ENCODE measurements at regions not wholly inside any gene's neighbourhood (a gene's known extent, or its start where the extent isn't known, plus 50 kb on each side); places are given as distances from the start of the nearest gene placed in this dataset.

DNA sequence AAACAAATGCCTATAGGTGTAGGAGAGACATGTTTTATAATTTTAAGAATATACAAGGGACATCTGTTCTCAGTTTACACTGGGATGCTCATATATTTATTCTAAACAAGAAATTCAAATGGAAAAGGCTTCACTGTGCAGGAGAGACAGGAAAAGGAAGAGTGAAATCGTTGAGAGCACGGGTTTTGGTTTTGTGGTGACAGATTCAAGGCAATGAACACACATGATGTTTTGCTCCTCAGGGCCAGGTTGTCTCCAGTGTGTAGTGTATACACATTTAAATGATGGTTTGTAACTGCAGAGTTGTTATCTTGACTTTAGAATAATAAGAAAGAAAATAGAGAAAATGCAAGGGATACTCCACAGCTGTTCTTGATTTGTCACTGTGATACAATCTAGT lies 73.7 kb downstream of the S1PR1 start:
- Histone ChIP-seq H3K4me1 (peaks cover 0 to 12% (median 6%) of the 10 kb centered on the region in 3 donors), H3K27ac (no peak overlapping the region), H3K9me3 (no peaks in the 10 kb centered on the region), H3K4me3 (no peak overlapping the region), H3K36me3 (no peaks in the 10 kb centered on the region), H3K27me3 (peaks cover 27% of the 10 kb centered on the region)
- TF ChIP-seq POLR2A (IDR thresholded peaks at IDR 0.05) (no peak), POLR2AphosphoS5 (IDR thresholded peaks at IDR 0.05) (no peak), EP300 (IDR thresholded peaks at IDR 0.05) (no peak)
- TF ChIP-seq, protein P1, sequence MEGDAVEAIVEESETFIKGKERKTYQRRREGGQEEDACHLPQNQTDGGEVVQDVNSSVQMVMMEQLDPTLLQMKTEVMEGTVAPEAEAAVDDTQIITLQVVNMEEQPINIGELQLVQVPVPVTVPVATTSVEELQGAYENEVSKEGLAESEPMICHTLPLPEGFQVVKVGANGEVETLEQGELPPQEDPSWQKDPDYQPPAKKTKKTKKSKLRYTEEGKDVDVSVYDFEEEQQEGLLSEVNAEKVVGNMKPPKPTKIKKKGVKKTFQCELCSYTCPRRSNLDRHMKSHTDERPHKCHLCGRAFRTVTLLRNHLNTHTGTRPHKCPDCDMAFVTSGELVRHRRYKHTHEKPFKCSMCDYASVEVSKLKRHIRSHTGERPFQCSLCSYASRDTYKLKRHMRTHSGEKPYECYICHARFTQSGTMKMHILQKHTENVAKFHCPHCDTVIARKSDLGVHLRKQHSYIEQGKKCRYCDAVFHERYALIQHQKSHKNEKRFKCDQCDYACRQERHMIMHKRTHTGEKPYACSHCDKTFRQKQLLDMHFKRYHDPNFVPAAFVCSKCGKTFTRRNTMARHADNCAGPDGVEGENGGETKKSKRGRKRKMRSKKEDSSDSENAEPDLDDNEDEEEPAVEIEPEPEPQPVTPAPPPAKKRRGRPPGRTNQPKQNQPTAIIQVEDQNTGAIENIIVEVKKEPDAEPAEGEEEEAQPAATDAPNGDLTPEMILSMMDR (IDR thresholded peaks at IDR 0.05) = no peak
- WGBS, 2 donors (ENCODE audit: low coverage in 1 of 2) = 40 to 52% methylated on average over 2 of the region's 2 CpGs
- no peak for ATAC-seq

- no peaks in the 10 kb centered on the region for H3K36me3 ChIP-seq
- H3K4me1 ChIP-seq = peaks cover 0 to 12% (median 6%) of the 10 kb centered on the region in 3 donors
- TF ChIP-seq, protein P1 (IDR thresholded peaks at IDR 0.05) = no peak
- no peak for TF ChIP-seq EP300 (IDR thresholded peaks at IDR 0.05)
- no peak for TF ChIP-seq POLR2A (IDR thresholded peaks at IDR 0.05)
- no peak for TF ChIP-seq POLR2AphosphoS5 (IDR thresholded peaks at IDR 0.05)
- no peak overlapping the region for H3K4me3 ChIP-seq
- peaks cover 27% of the 10 kb centered on the region for H3K27me3 ChIP-seq
- no peak for ATAC-seq
- H3K9me3 ChIP-seq = no peaks in the 10 kb centered on the region
- 76 to 89% methylated on average over 2 to 4 of the region's 4 CpGs for WGBS, 2 donors (ENCODE audit: low coverage in 1 of 2)
- H3K27ac ChIP-seq = no peak overlapping the region
Observed at GRCh38 chr1:101311146-101311920, 74.5 kb downstream of the S1PR1 start.

DNA sequence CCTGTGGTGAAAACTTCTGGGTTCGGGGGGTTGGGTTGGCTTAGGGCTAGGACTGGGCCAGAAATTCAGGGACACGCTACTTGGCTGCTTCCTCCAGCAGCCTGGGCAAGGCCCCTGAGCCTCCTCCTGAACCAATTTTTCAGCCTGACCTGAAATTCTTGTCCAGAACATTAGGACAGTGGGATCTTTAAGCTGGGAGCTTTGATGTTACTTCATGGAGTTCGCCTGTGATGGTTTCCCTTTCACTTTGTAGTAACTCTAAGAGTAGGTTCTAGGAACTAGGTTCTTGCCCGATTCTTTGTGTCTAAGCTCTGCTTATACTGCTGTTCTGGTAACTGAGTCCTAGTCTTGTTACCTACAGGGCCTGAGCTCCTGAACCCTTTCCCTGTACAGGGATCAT lies 75.3 kb downstream of the S1PR1 start:
- WGBS, 2 donors (ENCODE audit: low coverage in 1 of 2) = 81 to 84% methylated on average over 3 to 4 of the region's 4 CpGs
- peaks cover 27% of the 10 kb centered on the region for H3K27me3 ChIP-seq
- no peaks in the 10 kb centered on the region for H3K9me3 ChIP-seq
- no peak overlapping the region for H3K4me3 ChIP-seq
- no peak overlapping the region for H3K27ac ChIP-seq
- H3K36me3 ChIP-seq = no peaks in the 10 kb centered on the region
- ATAC-seq = no peak
- peaks cover 0 to 12% (median 6%) of the 10 kb centered on the region in 3 donors for H3K4me1 ChIP-seq
- no peak for TF ChIP-seq EP300 (IDR thresholded peaks at IDR 0.05)
- no peak for TF ChIP-seq POLR2AphosphoS5 (IDR thresholded peaks at IDR 0.05)
- TF ChIP-seq, protein P1 (IDR thresholded peaks at IDR 0.05) = no peak
- TF ChIP-seq POLR2A (IDR thresholded peaks at IDR 0.05) = no peak

DNA sequence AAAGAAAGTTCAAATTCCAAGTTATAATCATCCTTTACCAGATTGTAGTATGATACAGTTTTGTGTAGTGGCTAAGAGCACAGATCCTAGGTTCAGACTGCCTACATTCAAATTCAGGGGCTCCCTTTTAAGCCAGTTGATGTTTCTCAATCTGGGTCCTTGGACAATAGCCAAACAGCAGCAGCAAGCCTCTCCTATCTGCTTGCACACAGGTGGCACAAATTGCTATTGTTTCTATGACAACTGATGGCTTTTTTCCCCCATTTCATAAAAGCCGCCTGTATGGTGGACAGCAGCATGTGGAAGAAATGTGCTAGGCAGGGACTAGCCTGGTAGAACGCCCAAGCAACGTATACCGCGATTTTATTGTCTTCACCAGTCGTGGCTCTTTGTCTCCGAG lies 76.5 kb downstream of the S1PR1 start:
- WGBS, 2 donors (ENCODE audit: low coverage in 1 of 2) = 89 to 97% methylated on average over 7 of the region's 7 CpGs

More for the DNA sequence above, 76.5 kb downstream of the S1PR1 start:
- H3K9me3 ChIP-seq = no peaks in the 10 kb centered on the region
- H3K4me3 ChIP-seq = no peak overlapping the region
- H3K27ac ChIP-seq = no peak overlapping the region
- TF ChIP-seq EP300 (IDR thresholded peaks at IDR 0.05) = no peak
- TF ChIP-seq POLR2AphosphoS5 (IDR thresholded peaks at IDR 0.05) = no peak
- TF ChIP-seq, protein P1 (IDR thresholded peaks at IDR 0.05) = no peak
- TF ChIP-seq POLR2A (IDR thresholded peaks at IDR 0.05) = no peak
- H3K36me3 ChIP-seq = no peaks in the 10 kb centered on the region
- no peak for ATAC-seq
- H3K4me1 ChIP-seq = peaks cover 0 to 12% (median 6%) of the 10 kb centered on the region in 3 donors
- H3K27me3 ChIP-seq = peaks cover 35% of the 10 kb centered on the region

Data from gastroesophageal sphincter (tissue), 4 donors.